Ecto neural progenitor cell (in vitro differentiated cells): ENCODE measurements at regions not wholly inside any gene's neighbourhood (a gene's known extent, or its start where the extent isn't known, plus 50 kb on each side); places are given as distances from the start of the nearest gene placed in this dataset.
"Not testable (repeated sequence)": the region's sequence is repeated elsewhere in the genome, so short reads cannot be mapped to it uniquely, and the experiment has no call there.

Experiments used
- DNase-seq: peaks from one replicate; pipeline ENCODE4 v3.0.0-alpha.2; 2018; ENCODE audit warnings: low spot score

GRCh38 chr19:28294975-28295374 lies 918.0 kb downstream of the UQCRFS1 start:
- DNase-seq: not testable (repeated sequence)

- no peak for DNase-seq
These were observed 918.6 kb downstream of the UQCRFS1 start for GRCh38 chr19:28294395-28294794.

- no peak for DNase-seq
These were observed 919.3 kb downstream of the UQCRFS1 start for GRCh38 chr19:28293685-28294084.

GRCh38 chr19:28292822-28293500 lies 920.0 kb downstream of the UQCRFS1 start:
- DNase-seq: no peak

GRCh38 chr19:28291874-28292273 lies 921.1 kb downstream of the UQCRFS1 start:
- DNase-seq: no peak

GRCh38 chr19:28290963-28291657 lies 921.8 kb downstream of the UQCRFS1 start:
- DNase-seq: no peak

GRCh38 chr19:28289295-28290063 lies 923.5 kb downstream of the UQCRFS1 start:
- DNase-seq: no peak

GRCh38 chr19:28288572-28289264 lies 924.2 kb downstream of the UQCRFS1 start:
- no peak for DNase-seq

- no peak for DNase-seq
These were observed 927.0 kb downstream of the UQCRFS1 start for GRCh38 chr19:28285917-28286316.

GRCh38 chr19:28285078-28285477 lies 927.9 kb downstream of the UQCRFS1 start:
- DNase-seq: no peak

GRCh38 chr19:28284389-28284788 lies 928.6 kb downstream of the UQCRFS1 start:
- DNase-seq: no peak

- DNase-seq: no peak
These were observed 929.4 kb downstream of the UQCRFS1 start for GRCh38 chr19:28283592-28283991.

GRCh38 chr19:28281676-28282075 lies 931.3 kb downstream of the UQCRFS1 start:
- DNase-seq: no peak

- DNase-seq: no peak
These were observed 948.4 kb downstream of the UQCRFS1 start for GRCh38 chr19:28264556-28264955.

GRCh38 chr19:28258829-28259228 lies 954.1 kb downstream of the UQCRFS1 start:
- DNase-seq: no peak

GRCh38 chr19:28257396-28257795 lies 955.6 kb downstream of the UQCRFS1 start:
- DNase-seq: no peak

- DNase-seq: no peak
These were observed 965.7 kb downstream of the UQCRFS1 start for GRCh38 chr19:28247243-28247642.

GRCh38 chr19:28245937-28246336 lies 967.0 kb downstream of the UQCRFS1 start:
- no peak for DNase-seq

- DNase-seq: no peak
These were observed 968.0 kb downstream of the UQCRFS1 start for GRCh38 chr19:28244966-28245365.

GRCh38 chr19:28242317-28242927 lies 970.5 kb downstream of the UQCRFS1 start:
- no peak for DNase-seq

- peak; percentile 66 for DNase-seq
These were observed 973.7 kb downstream of the UQCRFS1 start for GRCh38 chr19:28239270-28239669.

- no peak for DNase-seq
These were observed 974.6 kb downstream of the UQCRFS1 start for GRCh38 chr19:28238270-28238820.
